H9 (cell line): ENCODE measurements at regions not wholly inside any gene's neighbourhood (a gene's known extent, or its start where the extent isn't known, plus 50 kb on each side); places are given as distances from the start of the nearest gene placed in this dataset.

Source experiments
- DNase-seq: peaks from one replicate; pipeline ENCODE4 v3.0.0-alpha.2; 2017
- H2AFZ ChIP-seq: one replicate; pipeline ENCODE4 v1.6.1; 2013; ENCODE audit warnings: mild to moderate bottlenecking, low read length, control low read depth, moderate library complexity
- H2AK5ac ChIP-seq: 2 replicates; pipeline ENCODE4 v1.6.1; 2013; ENCODE audit warnings: low read length, control low read depth, mixed read lengths; ENCODE audit not compliant: insufficient read length
- H2BK120ac ChIP-seq: one replicate; pipeline ENCODE4 v1.6.1; 2013; ENCODE audit warnings: low read depth, mild to moderate bottlenecking, low read length, control low read depth, inconsistent platforms; ENCODE audit not compliant: poor library complexity, severe bottlenecking
- H2BK12ac ChIP-seq: 2 replicates; pipeline ENCODE4 v1.6.1; 2013; ENCODE audit warnings: low read length, control low read depth, mixed read lengths, low read depth; ENCODE audit not compliant: insufficient read length
- H2BK15ac ChIP-seq: 2 replicates; pipeline ENCODE4 v1.6.1; 2013; ENCODE audit warnings: low read depth, low read length, control low read depth
- H2BK20ac ChIP-seq: one replicate; pipeline ENCODE4 v1.6.1; 2013; ENCODE audit warnings: low read depth, mild to moderate bottlenecking, low read length, control low read depth, inconsistent platforms; ENCODE audit not compliant: poor library complexity, severe bottlenecking
- H2BK5ac ChIP-seq: 2 replicates; pipeline ENCODE4 v1.6.1; 2013; ENCODE audit warnings: low read length, control low read depth, mixed read lengths; ENCODE audit not compliant: insufficient read length
- H3K14ac ChIP-seq: 2 replicates; pipeline ENCODE4 v1.6.1; 2013; ENCODE audit warnings: low read length, control low read depth; ENCODE audit not compliant: insufficient read depth
- H3K18ac ChIP-seq: 2 replicates; pipeline ENCODE4 v1.6.1; 2013; ENCODE audit warnings: low read depth, mild to moderate bottlenecking, mixed read lengths, low read length, control low read depth; ENCODE audit not compliant: insufficient read length
- H3K23ac ChIP-seq: 2 replicates; pipeline ENCODE4 v1.6.1; 2013; ENCODE audit warnings: low read length, control low read depth, mixed read lengths, low read depth; ENCODE audit not compliant: insufficient read length
- H3K23me2 ChIP-seq: 2 replicates; pipeline ENCODE4 v1.6.1; 2013; ENCODE audit warnings: low read depth, mild to moderate bottlenecking, mixed read lengths, low read length, control low read depth; ENCODE audit not compliant: insufficient read length, poor library complexity, severe bottlenecking
- H3K27ac ChIP-seq: 2 replicates; pipeline ENCODE4 v1.5.1; 2013; ENCODE audit warnings: low read length, control low read depth, mixed read lengths, low read depth; ENCODE audit not compliant: insufficient read length
- H3K27me3 ChIP-seq: 2 replicates; pipeline ENCODE4 v1.6.1; 2013; ENCODE audit warnings: low read length, control low read depth, inconsistent platforms; ENCODE audit not compliant: insufficient read depth
- H3K4ac ChIP-seq: 2 replicates; pipeline ENCODE4 v1.6.1; 2013; ENCODE audit warnings: low read depth, mild to moderate bottlenecking, control low read depth, inconsistent platforms, low read length, moderate library complexity
- H3K4me1 ChIP-seq: 2 replicates; pipeline ENCODE4 v1.6.1; 2013; ENCODE audit warnings: low read length, control low read depth, inconsistent platforms; ENCODE audit not compliant: insufficient read depth
- H3K4me2 ChIP-seq: 2 replicates; pipeline ENCODE4 v1.6.1; 2013; ENCODE audit warnings: low read length, control low read depth, mixed read lengths; ENCODE audit not compliant: insufficient read length, insufficient read depth
- H3K56ac ChIP-seq: 2 replicates; pipeline ENCODE4 v1.6.1; 2013; ENCODE audit warnings: low read depth, mild to moderate bottlenecking, mixed read lengths, low read length, control low read depth; ENCODE audit not compliant: insufficient read length
- H3K79me1 ChIP-seq: 2 replicates; pipeline ENCODE4 v1.6.1; 2013; ENCODE audit warnings: low read depth, mild to moderate bottlenecking, moderate library complexity, low read length, control low read depth, inconsistent platforms; ENCODE audit not compliant: insufficient read depth, poor library complexity, severe bottlenecking
- H3K79me2 ChIP-seq: 2 replicates; pipeline ENCODE4 v1.6.1; 2013; ENCODE audit warnings: low read length, control low read depth, inconsistent platforms; ENCODE audit not compliant: insufficient read depth
- H3K9ac ChIP-seq: 2 replicates; pipeline ENCODE4 v1.6.1; 2013; ENCODE audit warnings: low read length, control low read depth, mixed read lengths; ENCODE audit not compliant: insufficient read length; ENCODE audit errors: extremely low read depth
- H3K9me3 ChIP-seq: one replicate; pipeline ENCODE4 v1.6.1; 2013; ENCODE audit warnings: low read depth, low read length, inconsistent platforms; ENCODE audit not compliant: control insufficient read depth
- H3T11ph ChIP-seq: one replicate; pipeline ENCODE4 v1.6.1; 2013; ENCODE audit warnings: mild to moderate bottlenecking, low read length, control low read depth, inconsistent platforms
- H4K20me1 ChIP-seq: one replicate; pipeline ENCODE4 v1.6.1; 2013; ENCODE audit not compliant: control insufficient read depth, insufficient read length, insufficient read depth
- H4K5ac ChIP-seq: 2 replicates; pipeline ENCODE4 v1.6.1; 2013; ENCODE audit warnings: low read depth, mild to moderate bottlenecking, mixed read lengths, low read length, control low read depth; ENCODE audit not compliant: insufficient read length
- H4K8ac ChIP-seq: replicated peaks from 2 replicates; pipeline ENCODE4 v1.6.1; 2013; ENCODE audit warnings: low read length, control low read depth, mixed read lengths, low read depth; ENCODE audit not compliant: insufficient read length
- H4K91ac ChIP-seq: 2 replicates; pipeline ENCODE4 v1.6.1; 2013; ENCODE audit warnings: low read depth, mild to moderate bottlenecking, moderate library complexity, mixed read lengths, low read length, control low read depth; ENCODE audit not compliant: insufficient read length
- H3K27ac Mint-ChIP-seq, 3 experiments: 2 replicates in 2 of 3; 3 replicates in 1 of 3; pipeline ENCODE4 v1.8.0; 2020 to 2021; ENCODE audit warnings: mixed read lengths in 3 of 3, mild to moderate bottlenecking in 1 of 3, moderate library complexity in 1 of 3
- H3K27me3 Mint-ChIP-seq: 2 replicates; pipeline ENCODE4 v1.8.0; 2021; ENCODE audit warnings: low read depth, mild to moderate bottlenecking, moderate library complexity, mixed read lengths
- H3K36me3 Mint-ChIP-seq, 3 experiments: 2 replicates in 2 of 3; 3 replicates in 1 of 3; pipeline ENCODE4 v1.8.0; 2020 to 2021; ENCODE audit warnings: low read depth in 3 of 3, mixed read lengths in 3 of 3; ENCODE audit not compliant: insufficient read depth in 1 of 3
- H3K4me1 Mint-ChIP-seq, 2 experiments: 2 replicates each; pipeline ENCODE4 v1.8.0; 2020; ENCODE audit warnings: mixed read lengths in 2 of 2
- H3K4me3 Mint-ChIP-seq, 2 experiments: 2 replicates in 1 of 2; 3 replicates in 1 of 2; pipeline ENCODE4 v1.8.0; 2020 to 2021; ENCODE audit warnings: mild to moderate bottlenecking in 2 of 2, mixed read lengths in 2 of 2, moderate library complexity in 1 of 2
- H3K9me3 Mint-ChIP-seq, 2 experiments: 2 replicates in 1 of 2; 3 replicates in 1 of 2; pipeline ENCODE4 v1.8.0; 2020; ENCODE audit warnings: mild to moderate bottlenecking in 2 of 2, mixed read lengths in 2 of 2, moderate library complexity in 1 of 2
- WGBS: extraction: QIAGEN DNeasy Blood & Tissue Kit; methylation state at CpG from one replicate; pipeline ENCODE4 v1.1.7; 2013; ENCODE audit warnings: missing lambda C conversion rate, low lambda C conversion rate, mixed read lengths; ENCODE audit not compliant: insufficient read length; ENCODE audit errors: extremely low coverage; 5-methylcytosine and 5-hydroxymethylcytosine counted together
- TF ChIP-seq, protein P1 (sequence below): fragments of 200-600 bp; sonication (generic); conservative IDR thresholded peaks from 3 replicates; pipeline ENCODE4 v1.8.0; 2021; ENCODE audit warnings: antibody characterized with exemption, mild to moderate bottlenecking

DNA sequence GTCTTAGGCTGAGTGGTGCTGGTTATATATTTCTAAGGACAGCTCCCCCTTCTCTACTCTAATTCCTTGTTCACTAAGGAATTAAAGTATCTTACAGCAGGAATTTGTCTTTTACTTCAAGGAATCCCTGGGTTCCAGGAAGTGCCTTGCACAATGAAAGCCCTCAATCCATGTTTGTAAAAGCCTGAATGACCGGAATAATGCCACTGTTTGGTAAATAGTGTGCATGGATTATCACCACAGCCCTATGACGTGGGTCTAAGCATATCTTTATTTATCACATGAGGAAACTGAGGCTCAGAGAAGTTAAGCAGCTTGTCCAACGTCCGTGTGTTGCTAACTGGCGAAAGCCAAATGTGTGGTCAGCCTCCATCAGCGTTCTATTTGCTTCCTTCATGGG, 135.7 kb upstream of the NAV2 start:
- no peaks in the 10 kb centered on the region for H3K27me3 ChIP-seq

More for the DNA sequence above, 135.7 kb upstream of the NAV2 start:
- no peak overlapping the region for H3K18ac ChIP-seq
- Mint-ChIP-seq H3K4me1 (peaks cover 0 to 6% of the 10 kb centered on the region in 2 experiments; a peak in 1 of 4 replicates), H3K36me3 (no peaks in the 10 kb centered on the region), H3K4me3 (no peak overlapping the region), H3K27me3 (peaks cover 1% of the 10 kb centered on the region; the same call in 1 of the 2 replicates), H3K9me3 (no peaks in the 10 kb centered on the region), H3K27ac (no peak overlapping the region)
- no peak overlapping the region for H3T11ph ChIP-seq
- H3K79me1 ChIP-seq: no peaks in the 10 kb centered on the region
- H2AK5ac ChIP-seq: no peak overlapping the region
- no peaks in the 10 kb centered on the region for H3K23me2 ChIP-seq
- no peak overlapping the region for H4K8ac ChIP-seq
- no peak overlapping the region for H2AFZ ChIP-seq
- H3K56ac ChIP-seq: no peak overlapping the region
- H2BK120ac ChIP-seq: no peak overlapping the region
- no peak overlapping the region for H2BK15ac ChIP-seq
- no peak overlapping the region for H4K5ac ChIP-seq
- no peak overlapping the region for H3K27ac ChIP-seq
- DNase-seq: no peak
- TF ChIP-seq, protein P1, sequence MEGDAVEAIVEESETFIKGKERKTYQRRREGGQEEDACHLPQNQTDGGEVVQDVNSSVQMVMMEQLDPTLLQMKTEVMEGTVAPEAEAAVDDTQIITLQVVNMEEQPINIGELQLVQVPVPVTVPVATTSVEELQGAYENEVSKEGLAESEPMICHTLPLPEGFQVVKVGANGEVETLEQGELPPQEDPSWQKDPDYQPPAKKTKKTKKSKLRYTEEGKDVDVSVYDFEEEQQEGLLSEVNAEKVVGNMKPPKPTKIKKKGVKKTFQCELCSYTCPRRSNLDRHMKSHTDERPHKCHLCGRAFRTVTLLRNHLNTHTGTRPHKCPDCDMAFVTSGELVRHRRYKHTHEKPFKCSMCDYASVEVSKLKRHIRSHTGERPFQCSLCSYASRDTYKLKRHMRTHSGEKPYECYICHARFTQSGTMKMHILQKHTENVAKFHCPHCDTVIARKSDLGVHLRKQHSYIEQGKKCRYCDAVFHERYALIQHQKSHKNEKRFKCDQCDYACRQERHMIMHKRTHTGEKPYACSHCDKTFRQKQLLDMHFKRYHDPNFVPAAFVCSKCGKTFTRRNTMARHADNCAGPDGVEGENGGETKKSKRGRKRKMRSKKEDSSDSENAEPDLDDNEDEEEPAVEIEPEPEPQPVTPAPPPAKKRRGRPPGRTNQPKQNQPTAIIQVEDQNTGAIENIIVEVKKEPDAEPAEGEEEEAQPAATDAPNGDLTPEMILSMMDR: no peak
- no peak overlapping the region for H3K4ac ChIP-seq
- no peak overlapping the region for H3K14ac ChIP-seq
- no peak overlapping the region for H3K4me2 ChIP-seq
- no peak overlapping the region for H2BK5ac ChIP-seq
- no CpG with 5 or more reads among the region's 6 CpGs for WGBS
- no peak overlapping the region for H4K91ac ChIP-seq
- no peak overlapping the region for H2BK12ac ChIP-seq
- no peak overlapping the region for H3K23ac ChIP-seq
- H3K4me1 ChIP-seq: no peaks in the 10 kb centered on the region
- no peaks in the 10 kb centered on the region for H3K79me2 ChIP-seq
- no peaks in the 10 kb centered on the region for H3K9me3 ChIP-seq
- H4K20me1 ChIP-seq: no peaks in the 10 kb centered on the region
- no peak overlapping the region for H3K9ac ChIP-seq
- H2BK20ac ChIP-seq: no peak overlapping the region
